IPS-11a (cell line): ENCODE measurements at regions not wholly inside any gene's neighbourhood (a gene's known extent, or its start where the extent isn't known, plus 50 kb on each side); places are given as distances from the start of the nearest gene placed in this dataset.

Experiments
- H3K4me3 ChIP-seq: one replicate; pipeline ENCODE4 v1.5.1; 2013; ENCODE audit warnings: low read depth, low read length, control low read depth

GRCh38 chr2:226011716-226012450 lies 612.4 kb downstream of the NYAP2 start:
- H3K4me3 ChIP-seq: no peak overlapping the region

- H3K4me3 ChIP-seq: no peak overlapping the region
Observed at GRCh38 chr2:226002438-226002837, 602.9 kb downstream of the NYAP2 start.

GRCh38 chr2:226001716-226002115 lies 602.2 kb downstream of the NYAP2 start:
- H3K4me3 ChIP-seq: no peak overlapping the region

DNA sequence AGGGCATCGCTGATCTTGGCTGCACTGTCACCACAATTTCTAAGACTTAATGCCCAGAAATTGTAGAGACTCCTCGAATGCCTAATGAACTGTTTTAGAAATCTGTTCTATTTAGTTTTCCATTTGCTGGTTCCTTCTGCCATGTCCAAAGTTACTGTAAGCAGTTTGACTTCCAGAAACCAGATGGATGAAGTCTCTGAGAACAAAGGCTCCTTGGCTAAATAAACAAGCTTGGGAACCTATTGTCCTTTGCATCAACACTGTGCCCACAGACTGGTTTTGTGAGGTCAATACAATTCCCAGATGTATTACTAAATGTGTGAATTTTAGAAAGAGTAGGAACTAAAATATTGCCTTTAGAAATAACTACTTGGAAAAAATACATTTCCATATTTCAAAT lies 600.2 kb downstream of the NYAP2 start:
- no peak overlapping the region for H3K4me3 ChIP-seq

GRCh38 chr2:225998653-225999052 lies 599.1 kb downstream of the NYAP2 start:
- no peak overlapping the region for H3K4me3 ChIP-seq

DNA sequence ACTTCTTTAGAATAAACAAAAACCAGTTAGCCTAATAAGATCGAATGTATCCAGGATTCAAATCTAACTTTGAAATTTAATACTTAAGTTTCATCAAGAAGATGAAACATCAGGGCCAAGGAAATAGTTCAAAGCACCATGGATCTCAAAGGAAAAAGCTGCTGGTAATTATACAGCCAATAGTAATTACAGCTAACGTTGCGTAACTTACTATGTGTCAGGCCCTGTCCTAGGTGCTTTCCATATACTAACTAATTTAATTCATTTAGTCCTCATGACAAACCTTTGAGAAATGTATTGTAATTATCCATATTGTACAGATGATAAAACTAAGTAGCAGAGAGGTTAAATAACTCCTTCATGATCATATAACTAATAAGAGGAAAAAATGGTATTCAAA lies 598.6 kb downstream of the NYAP2 start:
- no peak overlapping the region for H3K4me3 ChIP-seq

DNA sequence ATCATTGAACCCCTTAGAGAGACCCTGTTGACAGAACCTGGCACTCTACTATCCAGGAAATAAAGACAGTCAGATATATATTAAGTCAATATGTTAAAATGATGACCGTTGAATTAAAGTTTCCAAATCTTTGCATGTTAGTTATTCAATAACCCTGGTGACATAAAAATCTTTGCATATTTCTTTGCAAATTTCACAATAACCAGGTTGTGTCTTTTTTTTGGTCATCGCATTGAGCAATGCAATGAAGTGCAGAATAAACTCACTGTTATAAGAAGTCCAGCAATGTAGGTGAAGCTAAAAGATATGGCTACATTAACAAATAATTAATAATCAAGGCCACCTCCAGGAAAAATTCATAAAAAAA lies 596.9 kb downstream of the NYAP2 start:
- no peak overlapping the region for H3K4me3 ChIP-seq

DNA sequence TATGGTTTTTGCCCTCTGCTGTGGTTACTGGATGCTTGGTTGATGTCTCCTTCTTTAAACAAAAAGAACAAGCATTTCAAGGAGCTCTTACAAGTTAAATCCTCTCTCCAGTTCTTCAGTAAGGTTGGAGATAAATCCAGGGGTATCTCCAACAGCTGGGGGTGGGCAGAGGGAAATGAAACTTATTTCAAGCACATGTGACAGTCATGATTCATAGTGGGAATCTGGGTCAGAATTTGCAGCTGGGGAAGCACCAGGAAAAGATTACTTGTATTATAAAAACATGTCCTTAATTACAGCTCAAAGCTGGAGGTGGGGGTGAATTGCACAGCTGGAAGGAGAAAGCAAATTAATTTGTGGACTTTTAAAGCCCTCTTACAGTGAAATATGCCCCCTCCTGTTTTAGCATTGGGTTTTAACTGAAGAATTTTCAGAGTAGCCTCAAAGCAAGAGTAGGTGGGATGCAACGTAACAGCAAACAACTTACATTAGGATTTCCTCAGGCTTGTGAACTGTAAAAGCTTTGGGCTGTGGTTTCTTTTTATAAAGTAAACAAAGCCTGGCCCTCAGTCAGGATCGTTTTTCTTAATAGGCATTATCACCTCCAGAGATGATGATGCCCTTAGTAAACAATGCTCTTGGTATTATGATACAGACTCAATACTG lies 596.4 kb downstream of the NYAP2 start:
- H3K4me3 ChIP-seq: no peak overlapping the region

DNA sequence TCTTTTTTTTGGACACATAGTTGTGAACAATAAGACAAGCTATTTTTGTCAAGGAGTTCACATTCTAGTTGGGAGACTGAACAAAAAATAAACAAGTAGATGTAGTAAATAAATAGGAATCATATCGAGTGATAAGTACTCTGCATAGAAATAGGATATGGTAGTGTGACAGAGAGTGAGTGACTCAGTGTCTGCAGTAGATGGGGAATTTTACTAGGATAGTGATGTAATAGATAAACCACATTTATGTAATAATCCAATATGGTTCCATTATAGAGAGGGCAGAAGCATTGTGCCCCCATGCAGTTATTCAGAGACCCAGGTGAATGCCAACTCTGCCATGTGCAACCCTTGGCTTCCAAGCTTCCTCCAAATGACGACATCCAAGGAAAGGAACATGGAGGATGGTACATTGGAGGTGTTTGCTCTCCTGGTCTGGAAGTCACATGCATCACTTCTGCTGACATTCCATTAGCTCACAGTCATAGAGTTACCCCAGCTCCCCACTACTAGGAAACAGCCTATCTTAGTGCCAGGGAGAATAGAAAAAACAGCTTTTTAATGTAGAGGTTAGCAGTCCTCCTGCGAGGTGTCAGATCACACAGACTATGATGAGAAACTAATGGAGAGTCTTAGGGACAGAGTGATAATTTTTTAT lies 595.4 kb downstream of the NYAP2 start:
- H3K4me3 ChIP-seq: no peak overlapping the region

- no peak overlapping the region for H3K4me3 ChIP-seq
Observed at GRCh38 chr2:225993430-225993829, 593.9 kb downstream of the NYAP2 start.

- no peak overlapping the region for H3K4me3 ChIP-seq
Observed at GRCh38 chr2:225989809-225990208, 590.3 kb downstream of the NYAP2 start.

GRCh38 chr2:225980372-225980771 lies 580.9 kb downstream of the NYAP2 start:
- no peak overlapping the region for H3K4me3 ChIP-seq

GRCh38 chr2:225971433-225971832 lies 571.9 kb downstream of the NYAP2 start:
- no peak overlapping the region for H3K4me3 ChIP-seq

- H3K4me3 ChIP-seq: no peak overlapping the region
Observed at GRCh38 chr2:225948903-225949302, 549.4 kb downstream of the NYAP2 start.

GRCh38 chr2:225938991-225939390 lies 539.5 kb downstream of the NYAP2 start:
- no peak overlapping the region for H3K4me3 ChIP-seq

DNA sequence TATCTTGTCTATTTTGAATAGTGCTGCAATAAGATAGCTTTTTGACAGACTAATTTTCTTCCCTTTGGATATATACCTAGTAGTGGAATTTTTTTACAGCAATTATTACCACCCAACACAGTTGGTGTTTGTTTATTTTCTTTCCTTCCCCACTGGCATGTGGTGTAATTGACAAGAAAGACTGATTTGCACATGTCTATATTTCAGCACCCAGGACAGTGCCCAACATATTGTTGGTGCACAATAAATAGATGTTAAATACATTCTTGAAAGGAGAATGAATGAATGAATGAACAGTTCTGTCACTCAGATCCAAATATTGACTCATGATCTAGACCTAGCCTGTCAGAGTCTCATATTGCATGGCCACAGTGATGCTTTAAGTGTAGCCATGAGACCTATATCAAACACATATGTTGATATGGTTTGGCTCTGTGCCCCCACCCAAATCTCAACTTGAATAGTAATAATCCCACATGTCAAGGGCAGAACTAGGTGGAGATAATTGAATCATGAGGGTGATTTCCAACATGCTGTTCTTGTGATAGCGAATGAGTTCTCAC lies 538.2 kb downstream of the NYAP2 start:
- H3K4me3 ChIP-seq: no peak overlapping the region

DNA sequence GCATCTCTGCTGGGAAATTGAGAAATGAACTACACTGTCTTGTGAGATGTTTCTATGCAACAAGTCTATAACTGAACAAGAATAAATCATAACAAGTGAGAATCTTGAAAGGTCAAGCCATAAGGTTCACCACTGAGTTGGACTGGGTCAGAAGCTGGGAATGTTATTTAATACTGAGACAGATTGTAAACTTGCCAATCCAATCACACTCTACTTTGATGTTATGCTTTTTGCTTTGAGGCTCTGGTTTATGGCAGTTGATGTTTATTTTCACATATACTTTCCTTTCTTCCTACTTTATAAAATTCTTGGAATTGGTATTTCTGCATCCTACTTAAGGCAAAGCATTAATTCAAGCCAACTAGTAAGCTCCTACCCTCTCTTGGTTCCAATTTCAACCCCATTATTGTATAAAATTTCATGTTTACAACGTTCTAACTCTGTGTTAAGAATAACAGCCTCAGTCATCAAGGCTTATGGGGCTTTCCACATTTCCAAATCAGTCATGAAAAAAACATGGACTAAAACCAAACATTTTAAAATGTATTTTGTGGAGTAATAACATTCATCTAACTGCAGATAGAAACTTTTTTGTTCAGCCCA lies 533.4 kb downstream of the NYAP2 start:
- no peak overlapping the region for H3K4me3 ChIP-seq

DNA sequence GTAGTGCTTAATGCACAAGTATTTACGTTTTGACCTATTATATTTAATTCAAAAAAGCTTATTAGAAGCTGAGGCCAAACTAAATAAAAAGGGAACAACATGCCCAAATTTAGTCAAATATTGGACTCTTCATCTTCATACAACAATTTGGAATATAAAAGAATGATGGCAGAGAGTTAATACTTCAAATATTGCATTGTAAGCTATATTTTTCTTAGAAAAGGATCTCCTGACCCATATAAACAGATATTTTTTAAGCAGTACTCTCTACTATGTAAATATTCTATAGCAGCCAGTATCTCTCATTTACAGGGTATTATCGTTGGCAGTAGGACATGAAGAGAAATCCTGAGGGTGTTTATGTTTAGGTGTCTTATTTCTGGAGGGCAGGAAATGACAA lies 531.2 kb downstream of the NYAP2 start:
- H3K4me3 ChIP-seq: no peak overlapping the region

DNA sequence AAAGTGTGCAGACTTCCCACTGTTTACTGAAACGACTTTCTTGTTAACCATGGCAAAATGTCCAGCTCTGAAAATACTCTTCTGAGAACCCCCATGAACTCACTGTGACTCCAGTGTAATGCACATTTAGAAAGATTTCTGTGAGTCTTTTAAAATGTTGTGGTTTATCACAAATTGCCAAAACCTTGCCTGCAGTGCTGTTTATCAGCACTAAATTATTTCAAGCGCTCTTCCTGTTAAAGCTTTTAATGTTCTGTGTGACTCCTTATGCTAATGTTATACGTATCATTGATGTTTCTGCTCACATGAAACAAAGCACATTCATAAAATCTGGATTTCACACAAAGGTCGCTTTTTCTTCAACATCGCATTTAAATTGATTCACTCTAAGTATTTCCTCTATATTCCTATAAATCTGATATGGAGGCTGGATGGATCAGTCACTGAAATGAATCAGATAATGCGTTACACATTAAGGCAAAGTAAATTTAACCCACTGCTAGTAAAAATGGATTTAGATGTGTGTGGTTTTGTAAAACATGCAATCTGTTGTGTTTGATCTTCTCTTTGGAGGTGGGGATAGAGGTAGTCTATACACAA lies 521.2 kb downstream of the NYAP2 start:
- no peak overlapping the region for H3K4me3 ChIP-seq

GRCh38 chr2:225916692-225917091 lies 517.2 kb downstream of the NYAP2 start:
- no peak overlapping the region for H3K4me3 ChIP-seq

- H3K4me3 ChIP-seq: no peak overlapping the region
Observed at GRCh38 chr2:225911019-225911418, 511.5 kb downstream of the NYAP2 start.
